ENCODE measurements at regions not wholly inside any gene's neighbourhood (a gene's known extent, or its start where the extent isn't known, plus 50 kb on each side); places are given as distances from the start of the nearest gene placed in this dataset.

GRCh38 chr5:121757753-121758152 lies 93.9 kb upstream of the FTMT start:
- no peak for DNase-seq

- no peak for DNase-seq
These were observed 93.1 kb upstream of the FTMT start for GRCh38 chr5:121758615-121759014.

- DNase-seq: no peak
These were observed 89.3 kb upstream of the FTMT start for GRCh38 chr5:121762426-121762825.

- no peak for DNase-seq
These were observed 88.0 kb upstream of the FTMT start for GRCh38 chr5:121763665-121764064.

GRCh38 chr5:121780406-121780805 lies 71.3 kb upstream of the FTMT start:
- no peak for DNase-seq

GRCh38 chr5:121783700-121784099 lies 68.0 kb upstream of the FTMT start:
- no peak for DNase-seq

GRCh38 chr5:121793791-121794190 lies 57.9 kb upstream of the FTMT start:
- no peak for DNase-seq

GRCh38 chr5:121795511-121795910 lies 56.2 kb upstream of the FTMT start:
- no peak for DNase-seq

- DNase-seq: no peak
These were observed 53.8 kb upstream of the FTMT start for GRCh38 chr5:121797681-121798518.

Measured in NCI-H2081 (cell line).